ENCODE measurements at regions not wholly inside any gene's neighbourhood (a gene's known extent, or its start where the extent isn't known, plus 50 kb on each side); places are given as distances from the start of the nearest gene placed in this dataset.

GRCh38 chr1:4165686-4166300 lies 265.7 kb upstream of the C1orf174 start:
- Histone ChIP-seq H3K27me3 (ENCODE audit: control insufficient read depth in 2 of 2, insufficient read depth in 2 of 2, low read length in 2 of 2) (no peaks in the 10 kb centered on the region), H3K36me3 (ENCODE audit: control insufficient read depth in 2 of 2, insufficient read depth in 2 of 2, low read length in 2 of 2) (no peaks in the 10 kb centered on the region), H3K4me1 (ENCODE audit: control insufficient read depth in 2 of 2, insufficient read depth in 2 of 2, low read length in 2 of 2) (no peaks in the 10 kb centered on the region), H3K9ac (ENCODE audit: low read depth in 1 of 2, low read length in 2 of 2) (no peak overlapping the region), H3K27ac (ENCODE audit: low read depth in 2 of 2, low read length in 2 of 2) (no peak overlapping the region), H3K9me3 (ENCODE audit: control insufficient read depth in 2 of 2, low read length in 2 of 2) (no peaks in the 10 kb centered on the region), H3K4me3 (ENCODE audit: low read length in 2 of 2) (no peak overlapping the region)

GRCh38 chr1:4166713-4167112 lies 266.6 kb upstream of the C1orf174 start:
- H3K27me3 ChIP-seq (ENCODE audit: control insufficient read depth in 2 of 2, insufficient read depth in 2 of 2, low read length in 2 of 2): no peaks in the 10 kb centered on the region
- H3K4me1 ChIP-seq (ENCODE audit: control insufficient read depth in 2 of 2, insufficient read depth in 2 of 2, low read length in 2 of 2): no peaks in the 10 kb centered on the region
- no peaks in the 10 kb centered on the region for H3K9me3 ChIP-seq (ENCODE audit: control insufficient read depth in 2 of 2, low read length in 2 of 2)
- H3K27ac ChIP-seq (ENCODE audit: low read depth in 2 of 2, low read length in 2 of 2): no peak overlapping the region
- no peak overlapping the region for H3K4me3 ChIP-seq (ENCODE audit: low read length in 2 of 2)
- H3K36me3 ChIP-seq (ENCODE audit: control insufficient read depth in 2 of 2, insufficient read depth in 2 of 2, low read length in 2 of 2): no peaks in the 10 kb centered on the region
- no peak overlapping the region for H3K9ac ChIP-seq (ENCODE audit: low read depth in 1 of 2, low read length in 2 of 2)

- Histone ChIP-seq H3K4me3 (ENCODE audit: low read length in 2 of 2) (no peak overlapping the region), H3K9me3 (ENCODE audit: control insufficient read depth in 2 of 2, low read length in 2 of 2) (no peaks in the 10 kb centered on the region), H3K9ac (ENCODE audit: low read depth in 1 of 2, low read length in 2 of 2) (no peak overlapping the region), H3K27ac (ENCODE audit: low read depth in 2 of 2, low read length in 2 of 2) (no peak overlapping the region), H3K27me3 (ENCODE audit: control insufficient read depth in 2 of 2, insufficient read depth in 2 of 2, low read length in 2 of 2) (no peaks in the 10 kb centered on the region), H3K4me1 (ENCODE audit: control insufficient read depth in 2 of 2, insufficient read depth in 2 of 2, low read length in 2 of 2) (no peaks in the 10 kb centered on the region), H3K36me3 (ENCODE audit: control insufficient read depth in 2 of 2, insufficient read depth in 2 of 2, low read length in 2 of 2) (no peaks in the 10 kb centered on the region)
Measured at GRCh38 chr1:4169991-4170390, 269.9 kb upstream of the C1orf174 start.

GRCh38 chr1:4170548-4171340 lies 270.7 kb upstream of the C1orf174 start:
- no peaks in the 10 kb centered on the region for H3K27me3 ChIP-seq (ENCODE audit: control insufficient read depth in 2 of 2, insufficient read depth in 2 of 2, low read length in 2 of 2)
- H3K4me1 ChIP-seq (ENCODE audit: control insufficient read depth in 2 of 2, insufficient read depth in 2 of 2, low read length in 2 of 2): no peaks in the 10 kb centered on the region
- no peak overlapping the region for H3K4me3 ChIP-seq (ENCODE audit: low read length in 2 of 2)
- H3K27ac ChIP-seq (ENCODE audit: low read depth in 2 of 2, low read length in 2 of 2): no peak overlapping the region
- H3K9ac ChIP-seq (ENCODE audit: low read depth in 1 of 2, low read length in 2 of 2): no peak overlapping the region
- no peaks in the 10 kb centered on the region for H3K9me3 ChIP-seq (ENCODE audit: control insufficient read depth in 2 of 2, low read length in 2 of 2)
- H3K36me3 ChIP-seq (ENCODE audit: control insufficient read depth in 2 of 2, insufficient read depth in 2 of 2, low read length in 2 of 2): no peaks in the 10 kb centered on the region

- no peaks in the 10 kb centered on the region for H3K27me3 ChIP-seq (ENCODE audit: control insufficient read depth in 2 of 2, insufficient read depth in 2 of 2, low read length in 2 of 2)
Measured at GRCh38 chr1:4171480-4172450, 271.7 kb upstream of the C1orf174 start.

GRCh38 chr1:4172644-4173599 lies 272.9 kb upstream of the C1orf174 start:
- Histone ChIP-seq H3K36me3 (ENCODE audit: control insufficient read depth in 2 of 2, insufficient read depth in 2 of 2, low read length in 2 of 2) (no peaks in the 10 kb centered on the region), H3K4me1 (ENCODE audit: control insufficient read depth in 2 of 2, insufficient read depth in 2 of 2, low read length in 2 of 2) (no peaks in the 10 kb centered on the region), H3K9me3 (ENCODE audit: control insufficient read depth in 2 of 2, low read length in 2 of 2) (no peaks in the 10 kb centered on the region), H3K9ac (ENCODE audit: low read depth in 1 of 2, low read length in 2 of 2) (no peak overlapping the region), H3K27ac (ENCODE audit: low read depth in 2 of 2, low read length in 2 of 2) (no peak overlapping the region), H3K4me3 (ENCODE audit: low read length in 2 of 2) (no peak overlapping the region), H3K27me3 (ENCODE audit: control insufficient read depth in 2 of 2, insufficient read depth in 2 of 2, low read length in 2 of 2) (no peaks in the 10 kb centered on the region)

More at GRCh38 chr1:4171480-4172450, 271.7 kb upstream of the C1orf174 start:
- H3K9me3 ChIP-seq (ENCODE audit: control insufficient read depth in 2 of 2, low read length in 2 of 2): no peaks in the 10 kb centered on the region
- no peaks in the 10 kb centered on the region for H3K36me3 ChIP-seq (ENCODE audit: control insufficient read depth in 2 of 2, insufficient read depth in 2 of 2, low read length in 2 of 2)
- no peak overlapping the region for H3K27ac ChIP-seq (ENCODE audit: low read depth in 2 of 2, low read length in 2 of 2)
- no peak overlapping the region for H3K9ac ChIP-seq (ENCODE audit: low read depth in 1 of 2, low read length in 2 of 2)
- H3K4me1 ChIP-seq (ENCODE audit: control insufficient read depth in 2 of 2, insufficient read depth in 2 of 2, low read length in 2 of 2): no peaks in the 10 kb centered on the region
- no peak overlapping the region for H3K4me3 ChIP-seq (ENCODE audit: low read length in 2 of 2)

GRCh38 chr1:4173731-4174130 lies 273.7 kb upstream of the C1orf174 start:
- H3K4me3 ChIP-seq (ENCODE audit: low read length in 2 of 2): no peak overlapping the region
- no peak overlapping the region for H3K9ac ChIP-seq (ENCODE audit: low read depth in 1 of 2, low read length in 2 of 2)
- H3K36me3 ChIP-seq (ENCODE audit: control insufficient read depth in 2 of 2, insufficient read depth in 2 of 2, low read length in 2 of 2): no peaks in the 10 kb centered on the region
- no peaks in the 10 kb centered on the region for H3K27me3 ChIP-seq (ENCODE audit: control insufficient read depth in 2 of 2, insufficient read depth in 2 of 2, low read length in 2 of 2)
- no peak overlapping the region for H3K27ac ChIP-seq (ENCODE audit: low read depth in 2 of 2, low read length in 2 of 2)
- no peaks in the 10 kb centered on the region for H3K9me3 ChIP-seq (ENCODE audit: control insufficient read depth in 2 of 2, low read length in 2 of 2)
- no peaks in the 10 kb centered on the region for H3K4me1 ChIP-seq (ENCODE audit: control insufficient read depth in 2 of 2, insufficient read depth in 2 of 2, low read length in 2 of 2)

GRCh38 chr1:4174291-4175200 lies 274.5 kb upstream of the C1orf174 start:
- Histone ChIP-seq H3K4me3 (ENCODE audit: low read length in 2 of 2) (no peak overlapping the region), H3K4me1 (ENCODE audit: control insufficient read depth in 2 of 2, insufficient read depth in 2 of 2, low read length in 2 of 2) (no peaks in the 10 kb centered on the region), H3K36me3 (ENCODE audit: control insufficient read depth in 2 of 2, insufficient read depth in 2 of 2, low read length in 2 of 2) (no peaks in the 10 kb centered on the region), H3K9ac (ENCODE audit: low read depth in 1 of 2, low read length in 2 of 2) (no peak overlapping the region), H3K9me3 (ENCODE audit: control insufficient read depth in 2 of 2, low read length in 2 of 2) (no peaks in the 10 kb centered on the region), H3K27ac (ENCODE audit: low read depth in 2 of 2, low read length in 2 of 2) (no peak overlapping the region), H3K27me3 (ENCODE audit: control insufficient read depth in 2 of 2, insufficient read depth in 2 of 2, low read length in 2 of 2) (no peaks in the 10 kb centered on the region)
